Astrocyte (in vitro differentiated cells and primary cell): ENCODE measurements at regions not wholly inside any gene's neighbourhood (a gene's known extent, or its start where the extent isn't known, plus 50 kb on each side); places are given as distances from the start of the nearest gene placed in this dataset.
A peak's percentile ranks its signal among the peaks of the same experiment; 100 is the strongest.

Experiments used
- CTCF ChIP-seq: IDR thresholded peaks from 2 replicates; pipeline ENCODE4 v1.5.1; 2011; ENCODE audit warnings: low read depth, mild to moderate bottlenecking, inconsistent platforms, low read length, moderate library complexity; ENCODE audit not compliant: insufficient read depth
- EZH2 ChIP-seq: IDR thresholded peaks from 2 replicates; pipeline ENCODE4 v1.6.1; 2012; ENCODE audit warnings: mild to moderate bottlenecking, low read length, inconsistent platforms; ENCODE audit not compliant: insufficient read depth

- TF ChIP-seq CTCF (peak; percentile 59), EZH2 (no peak)
Measured at GRCh38 chr6:78611886-78612480, 255.4 kb upstream of the IRAK1BP1 start.
